HEK293 (cell line): ENCODE measurements at regions not wholly inside any gene's neighbourhood (a gene's known extent, or its start where the extent isn't known, plus 50 kb on each side); places are given as distances from the start of the nearest gene placed in this dataset.

Experiments used
- KLF8 ChIP-seq: fragments of 450-650 bp; formaldehyde crosslinking; IDR thresholded peaks from 2 replicates; pipeline ENCODE4 v1.5.1; 2016; ENCODE audit warnings: missing biosample characterization, missing genetic modification characterization
- YY1 ChIP-seq: fragments of 450-650 bp; formaldehyde crosslinking; IDR thresholded peaks from 2 replicates; pipeline ENCODE4 v1.5.1; 2018; ENCODE audit warnings: missing biosample characterization, missing genetic modification characterization
- ZBTB20 ChIP-seq: fragments of 450-650 bp; formaldehyde crosslinking; IDR thresholded peaks from 2 replicates; pipeline ENCODE4 v1.5.1; 2016; ENCODE audit warnings: missing biosample characterization, missing genetic modification characterization
- ZFP37 ChIP-seq: fragments of 450-650 bp; formaldehyde crosslinking; IDR thresholded peaks from 2 replicates; pipeline ENCODE4 v1.5.1; 2016; ENCODE audit warnings: missing biosample characterization, missing genetic modification characterization
- TF ChIP-seq, protein P1 (sequence below): fragments of 450-650 bp; formaldehyde crosslinking; IDR thresholded peaks from 2 replicates; pipeline ENCODE4 v1.5.1; 2016; ENCODE audit warnings: missing biosample characterization, missing genetic modification characterization
- TF ChIP-seq, protein P2 (sequence below): fragments of 450-650 bp; formaldehyde crosslinking; IDR thresholded peaks from 2 replicates; pipeline ENCODE4 v1.5.1; 2016; ENCODE audit warnings: missing biosample characterization, missing genetic modification characterization, low read depth

- TF ChIP-seq, protein P1, sequence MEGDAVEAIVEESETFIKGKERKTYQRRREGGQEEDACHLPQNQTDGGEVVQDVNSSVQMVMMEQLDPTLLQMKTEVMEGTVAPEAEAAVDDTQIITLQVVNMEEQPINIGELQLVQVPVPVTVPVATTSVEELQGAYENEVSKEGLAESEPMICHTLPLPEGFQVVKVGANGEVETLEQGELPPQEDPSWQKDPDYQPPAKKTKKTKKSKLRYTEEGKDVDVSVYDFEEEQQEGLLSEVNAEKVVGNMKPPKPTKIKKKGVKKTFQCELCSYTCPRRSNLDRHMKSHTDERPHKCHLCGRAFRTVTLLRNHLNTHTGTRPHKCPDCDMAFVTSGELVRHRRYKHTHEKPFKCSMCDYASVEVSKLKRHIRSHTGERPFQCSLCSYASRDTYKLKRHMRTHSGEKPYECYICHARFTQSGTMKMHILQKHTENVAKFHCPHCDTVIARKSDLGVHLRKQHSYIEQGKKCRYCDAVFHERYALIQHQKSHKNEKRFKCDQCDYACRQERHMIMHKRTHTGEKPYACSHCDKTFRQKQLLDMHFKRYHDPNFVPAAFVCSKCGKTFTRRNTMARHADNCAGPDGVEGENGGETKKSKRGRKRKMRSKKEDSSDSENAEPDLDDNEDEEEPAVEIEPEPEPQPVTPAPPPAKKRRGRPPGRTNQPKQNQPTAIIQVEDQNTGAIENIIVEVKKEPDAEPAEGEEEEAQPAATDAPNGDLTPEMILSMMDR (tag by site-specific recombination) = no peak
- TF ChIP-seq KLF8 (tag by site-specific recombination) = no peak
- TF ChIP-seq ZFP37 = no peak
- no peak for TF ChIP-seq ZBTB20 (tag by site-specific recombination)
- TF ChIP-seq YY1 = no peak
- TF ChIP-seq, protein P2, sequence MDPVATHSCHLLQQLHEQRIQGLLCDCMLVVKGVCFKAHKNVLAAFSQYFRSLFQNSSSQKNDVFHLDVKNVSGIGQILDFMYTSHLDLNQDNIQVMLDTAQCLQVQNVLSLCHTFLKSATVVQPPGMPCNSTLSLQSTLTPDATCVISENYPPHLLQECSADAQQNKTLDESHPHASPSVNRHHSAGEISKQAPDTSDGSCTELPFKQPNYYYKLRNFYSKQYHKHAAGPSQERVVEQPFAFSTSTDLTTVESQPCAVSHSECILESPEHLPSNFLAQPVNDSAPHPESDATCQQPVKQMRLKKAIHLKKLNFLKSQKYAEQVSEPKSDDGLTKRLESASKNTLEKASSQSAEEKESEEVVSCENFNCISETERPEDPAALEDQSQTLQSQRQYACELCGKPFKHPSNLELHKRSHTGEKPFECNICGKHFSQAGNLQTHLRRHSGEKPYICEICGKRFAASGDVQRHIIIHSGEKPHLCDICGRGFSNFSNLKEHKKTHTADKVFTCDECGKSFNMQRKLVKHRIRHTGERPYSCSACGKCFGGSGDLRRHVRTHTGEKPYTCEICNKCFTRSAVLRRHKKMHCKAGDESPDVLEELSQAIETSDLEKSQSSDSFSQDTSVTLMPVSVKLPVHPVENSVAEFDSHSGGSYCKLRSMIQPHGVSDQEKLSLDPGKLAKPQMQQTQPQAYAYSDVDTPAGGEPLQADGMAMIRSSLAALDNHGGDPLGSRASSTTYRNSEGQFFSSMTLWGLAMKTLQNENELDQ (tag by site-specific recombination) = no peak
Observed at GRCh38 chr5:125262782-125263181, 516.3 kb upstream of the ZNF608 start.
